ENCODE measurements at regions not wholly inside any gene's neighbourhood (a gene's known extent, or its start where the extent isn't known, plus 50 kb on each side); places are given as distances from the start of the nearest gene placed in this dataset.

- no peak for TF ChIP-seq SIN3A (IDR thresholded peaks at IDR 0.05; ENCODE audit: borderline replicate concordance, insufficient read depth, low read length)
- TF ChIP-seq REST (IDR thresholded peaks at IDR 0.05; ENCODE audit: insufficient read depth in 1 of 2, low read depth in 2 of 2, low read length in 2 of 2), result no peak
- no peak for TF ChIP-seq FOXP2 (optimal IDR thresholded peaks at IDR 0.05; ENCODE audit: borderline replicate concordance, extremely low read depth, extremely low read length, insufficient read depth)
- no peak for TF ChIP-seq POLR2AphosphoS5 (IDR thresholded peaks at IDR 0.05; ENCODE audit: low read depth, low read length)
- TF ChIP-seq TAF1 (IDR thresholded peaks at IDR 0.05; ENCODE audit: borderline replicate concordance, insufficient read depth, low read length), result no peak
Observed at GRCh38 chr7:39758234-39758970, 135.0 kb downstream of the RALA start.

GRCh38 chr7:39761449-39761848, 138.1 kb downstream of the RALA start:
- no peak for TF ChIP-seq POLR2AphosphoS5 (IDR thresholded peaks at IDR 0.05; ENCODE audit: low read depth, low read length)
- TF ChIP-seq FOXP2 (optimal IDR thresholded peaks at IDR 0.05; ENCODE audit: borderline replicate concordance, extremely low read depth, extremely low read length, insufficient read depth), result no peak
- no peak for TF ChIP-seq SIN3A (IDR thresholded peaks at IDR 0.05; ENCODE audit: borderline replicate concordance, insufficient read depth, low read length)

- peak; percentile 57 to 84 for TF ChIP-seq REST (IDR thresholded peaks at IDR 0.05; ENCODE audit: insufficient read depth in 1 of 2, low read depth in 2 of 2, low read length in 2 of 2)
Observed at GRCh38 chr7:39774341-39774851, 151.0 kb downstream of the RALA start.

GRCh38 chr7:39786440-39786839, 163.1 kb downstream of the RALA start:
- peak; percentile 62 to 86 for TF ChIP-seq REST (IDR thresholded peaks at IDR 0.05; ENCODE audit: insufficient read depth in 1 of 2, low read depth in 2 of 2, low read length in 2 of 2)

- no peak for TF ChIP-seq REST (IDR thresholded peaks at IDR 0.05; ENCODE audit: insufficient read depth in 1 of 2, low read depth in 2 of 2, low read length in 2 of 2)
- TF ChIP-seq TAF1 (IDR thresholded peaks at IDR 0.05; ENCODE audit: borderline replicate concordance, insufficient read depth, low read length), result no peak
- TF ChIP-seq POLR2AphosphoS5 (IDR thresholded peaks at IDR 0.05; ENCODE audit: low read depth, low read length), result no peak
- TF ChIP-seq SIN3A (IDR thresholded peaks at IDR 0.05; ENCODE audit: borderline replicate concordance, insufficient read depth, low read length), result no peak
- no peak for TF ChIP-seq FOXP2 (optimal IDR thresholded peaks at IDR 0.05; ENCODE audit: borderline replicate concordance, extremely low read depth, extremely low read length, insufficient read depth)
Observed at GRCh38 chr7:39808796-39809481, 141.1 kb upstream of the CDK13 start.

Measured in PFSK-1 (cell line).